Naive thymus-derived CD8-positive, alpha-beta T cell (primary cell): ENCODE measurements at regions not wholly inside any gene's neighbourhood (a gene's known extent, or its start where the extent isn't known, plus 50 kb on each side); places are given as distances from the start of the nearest gene placed in this dataset.
"Not testable (repeated sequence)": the region's sequence is repeated elsewhere in the genome, so short reads cannot be mapped to it uniquely, and the experiment has no call there.

Source experiments
- ATAC-seq, 2 donors: fragments of 150-1000 bp; cut with Tn5 transposase in 1 of 2; sonication (Bioruptor Pico), chemical (Tn5 transposase) in 1 of 2; 1 replicate in 1 of 2; 2 replicates in 1 of 2; pipeline ENCODE4 v1.10.0; 2021; ENCODE audit warnings: mild to moderate bottlenecking in 2 of 2, moderate library complexity in 2 of 2
- POLR2A ChIA-PET: fragments of 350-600 bp; sonication (Branson Sonifier 250); formaldehyde crosslinking; loops from one replicate; lab custom pipeline; 2021; ENCODE audit warnings: antibody characterized with exemption; lab: Charles Lee
- DNase-seq, 10 donors: peaks; one replicate each; pipeline versions ENCODE4 v3.0.0 to v3.0.0-alpha.2; 2020 to 2022
- H3K27ac Mint-ChIP-seq, 10 donors: one replicate each; pipeline ENCODE4 v1.8.0; 2020 to 2022; ENCODE audit warnings: mild to moderate bottlenecking in 10 of 10, mixed read lengths in 10 of 10, moderate library complexity in 4 of 10, inconsistent platforms in 1 of 10
- H3K27me3 Mint-ChIP-seq, 5 donors: one replicate each; pipeline ENCODE4 v1.8.0; 2021 to 2022; ENCODE audit warnings: mixed read lengths in 5 of 5
- H3K36me3 Mint-ChIP-seq, 3 donors: one replicate each; pipeline ENCODE4 v1.8.0; 2020 to 2022; ENCODE audit warnings: mixed read lengths in 3 of 3, mild to moderate bottlenecking in 2 of 3, inconsistent platforms in 1 of 3
- H3K4me1 Mint-ChIP-seq, 4 donors: one replicate each; pipeline ENCODE4 v1.8.0; 2021 to 2022; ENCODE audit warnings: mixed read lengths in 4 of 4
- H3K4me3 Mint-ChIP-seq, 10 donors: one replicate each; pipeline ENCODE4 v1.8.0; 2020 to 2022; ENCODE audit warnings: mild to moderate bottlenecking in 10 of 10, mixed read lengths in 10 of 10, moderate library complexity in 6 of 10, inconsistent platforms in 1 of 10
- H3K9me3 Mint-ChIP-seq, 9 donors: one replicate each; pipeline ENCODE4 v1.8.0; 2020 to 2022; ENCODE audit warnings: mixed read lengths in 9 of 9, mild to moderate bottlenecking in 3 of 9, inconsistent platforms in 1 of 9, moderate library complexity in 1 of 9

- POLR2A ChIA-PET = interaction anchor here (0.6 kb wide), 1 partner anchor 11 kb away, joined by 4 read pairs; no protein-coding TSS in a partner anchor
These were observed 85.6 kb upstream of the LYSMD4 start for GRCh38 chr15:99818872-99819271.

DNA sequence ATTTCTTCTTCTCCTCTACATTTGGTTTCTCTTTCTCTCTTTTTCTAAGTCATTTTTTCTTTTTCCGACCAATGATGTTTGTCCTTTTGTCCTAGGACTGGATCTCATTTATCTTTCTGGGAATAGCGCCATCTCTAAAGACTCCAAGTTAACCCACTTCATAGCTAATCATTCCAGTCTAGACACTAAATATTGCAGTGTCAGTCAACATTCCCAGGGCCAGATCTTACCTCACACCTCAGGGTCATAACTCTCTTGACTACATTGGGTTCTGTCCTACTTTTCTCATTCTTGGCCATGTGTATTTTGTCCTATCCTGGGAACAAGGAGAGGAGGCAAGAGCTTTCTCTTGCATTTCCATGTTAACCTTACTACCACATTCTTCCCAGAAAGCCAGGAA lies 83.6 kb upstream of the LYSMD4 start:
- H3K9me3 Mint-ChIP-seq, H3K4me3 Mint-ChIP-seq, DNase-seq, H3K27ac Mint-ChIP-seq, POLR2A ChIA-PET, H3K4me1 Mint-ChIP-seq, ATAC-seq, H3K27me3 Mint-ChIP-seq: not testable (repeated sequence)
- H3K36me3 Mint-ChIP-seq = peaks cover 0 to 59% (median 31%) of the 10 kb centered on the region in 3 donors

More at GRCh38 chr15:99818872-99819271, 85.6 kb upstream of the LYSMD4 start:
- Mint-ChIP-seq H3K27ac (no peak overlapping the region), H3K36me3 (peaks cover 0 to 49% (median 21%) of the 10 kb centered on the region in 3 donors), H3K4me1 (peaks cover 0 to 5% (median 0%) of the 10 kb centered on the region in 4 donors), H3K9me3 (no peaks in the 10 kb centered on the region), H3K4me3 (no peak overlapping the region), H3K27me3 (no peaks in the 10 kb centered on the region)
- ATAC-seq (no peak), DNase-seq (no peak)

GRCh38 chr15:99810663-99811062 lies 77.4 kb upstream of the LYSMD4 start:
- POLR2A ChIA-PET, DNase-seq, H3K27me3 Mint-ChIP-seq, H3K27ac Mint-ChIP-seq, H3K9me3 Mint-ChIP-seq, ATAC-seq: not testable (repeated sequence)
- Mint-ChIP-seq H3K36me3 (peaks cover 0 to 31% (median 10%) of the 10 kb centered on the region in 3 donors), H3K4me3 (peak overlapping the region in 1 of 10 donors; percentile 4), H3K4me1 (peaks cover 8 to 32% (median 16%) of the 10 kb centered on the region in 4 donors)

DNA sequence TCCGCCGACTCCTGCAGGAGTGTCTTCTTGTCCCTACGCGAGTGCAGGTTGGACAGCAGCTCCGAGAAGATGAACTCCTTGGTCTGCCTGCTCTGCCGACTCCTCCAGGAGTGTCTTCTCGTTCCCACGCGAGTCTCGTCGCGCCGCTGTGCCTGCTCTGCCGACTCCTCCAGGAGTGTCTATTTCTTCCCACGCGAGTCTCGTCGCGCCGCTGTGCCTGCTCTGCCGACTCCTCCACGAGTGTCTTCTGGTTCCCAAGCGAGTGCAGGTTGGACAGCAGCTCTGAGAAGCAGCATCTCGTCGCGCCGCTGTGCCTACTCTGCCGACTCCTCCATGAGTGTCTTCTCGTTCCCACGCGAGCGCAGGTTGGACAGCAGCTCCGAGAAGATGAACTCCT lies 66.6 kb upstream of the LYSMD4 start:
- DNase-seq, H3K36me3 Mint-ChIP-seq, ATAC-seq, H3K9me3 Mint-ChIP-seq, H3K27ac Mint-ChIP-seq, H3K4me3 Mint-ChIP-seq, H3K27me3 Mint-ChIP-seq, H3K4me1 Mint-ChIP-seq, POLR2A ChIA-PET: not testable (repeated sequence)

DNA sequence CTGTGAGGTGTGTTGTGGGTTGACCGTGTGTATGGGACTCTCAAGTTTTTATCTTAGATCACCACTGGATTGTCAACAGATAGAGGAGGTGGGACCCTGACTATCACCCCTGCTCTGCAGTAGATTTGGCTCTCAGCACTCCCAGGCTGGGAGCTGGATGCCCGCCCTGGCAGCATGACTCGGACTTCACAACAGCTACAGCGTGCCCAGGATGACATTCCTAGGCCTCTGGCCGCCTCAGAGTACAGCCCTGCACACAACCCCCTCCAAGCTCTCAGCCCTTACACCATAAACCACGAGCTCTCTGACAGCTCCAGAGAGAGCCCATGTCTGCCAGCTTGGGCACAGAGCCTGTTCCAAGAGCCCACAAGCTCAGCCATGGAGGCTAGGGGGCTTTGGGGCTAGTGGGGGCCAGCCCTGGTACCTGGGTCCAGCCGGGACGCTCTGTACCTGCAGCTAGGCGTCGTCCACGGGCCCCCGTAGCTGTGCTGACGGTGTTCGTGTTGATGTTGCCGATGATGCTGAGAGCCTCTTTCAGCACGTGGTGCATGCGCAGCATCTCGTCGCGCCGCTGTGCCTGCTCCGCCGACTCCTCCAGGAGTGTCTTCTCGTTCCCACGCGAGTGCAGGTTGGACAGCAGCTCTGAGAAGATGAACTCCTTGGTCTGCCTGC lies 66.1 kb upstream of the LYSMD4 start:
- H3K4me3 Mint-ChIP-seq, H3K27ac Mint-ChIP-seq, ATAC-seq, H3K9me3 Mint-ChIP-seq, DNase-seq, H3K27me3 Mint-ChIP-seq, H3K36me3 Mint-ChIP-seq, H3K4me1 Mint-ChIP-seq, POLR2A ChIA-PET: not testable (repeated sequence)

- peak overlapping the region in 1 of 10 donors; percentile 61 for H3K27ac Mint-ChIP-seq
- not testable (repeated sequence) for H3K27me3 Mint-ChIP-seq, H3K36me3 Mint-ChIP-seq, H3K9me3 Mint-ChIP-seq, H3K4me1 Mint-ChIP-seq, H3K4me3 Mint-ChIP-seq
- POLR2A ChIA-PET = interaction anchor here (0.7 kb wide), 1 partner anchor 104 kb away, joined by 3 read pairs; no protein-coding TSS in a partner anchor
- ATAC-seq (peak in 1 of 2 donors; percentile 47), DNase-seq (peak in 2 of 10 donors; percentile 2 to 7)
These were observed 64.0 kb upstream of the LYSMD4 start for GRCh38 chr15:99796940-99797870.

GRCh38 chr15:99791881-99792807 lies 58.9 kb upstream of the LYSMD4 start:
- H3K27ac Mint-ChIP-seq, H3K4me1 Mint-ChIP-seq, ATAC-seq, H3K36me3 Mint-ChIP-seq, POLR2A ChIA-PET, H3K9me3 Mint-ChIP-seq, DNase-seq, H3K4me3 Mint-ChIP-seq: not testable (repeated sequence)
- peaks cover 1 to 19% (median 7%) of the 10 kb centered on the region in 5 donors for H3K27me3 Mint-ChIP-seq

- H3K4me1 Mint-ChIP-seq, DNase-seq, POLR2A ChIA-PET, ATAC-seq, H3K9me3 Mint-ChIP-seq, H3K4me3 Mint-ChIP-seq, H3K27ac Mint-ChIP-seq, H3K36me3 Mint-ChIP-seq: not testable (repeated sequence)
- peaks cover 1 to 19% (median 7%) of the 10 kb centered on the region in 5 donors for H3K27me3 Mint-ChIP-seq
These were observed 57.5 kb upstream of the LYSMD4 start for GRCh38 chr15:99790751-99791150.

GRCh38 chr15:99788156-99788555 lies 54.9 kb upstream of the LYSMD4 start:
- Mint-ChIP-seq H3K4me3 (no peak overlapping the region), H3K27me3 (peaks cover 1 to 19% (median 7%) of the 10 kb centered on the region in 5 donors), H3K4me1 (no peaks in the 10 kb centered on the region), H3K36me3 (no peaks in the 10 kb centered on the region), H3K27ac (no peak overlapping the region), H3K9me3 (no peaks in the 10 kb centered on the region)
- POLR2A ChIA-PET = no interaction called here
- DNase-seq (no peak), ATAC-seq (no peak)

DNA sequence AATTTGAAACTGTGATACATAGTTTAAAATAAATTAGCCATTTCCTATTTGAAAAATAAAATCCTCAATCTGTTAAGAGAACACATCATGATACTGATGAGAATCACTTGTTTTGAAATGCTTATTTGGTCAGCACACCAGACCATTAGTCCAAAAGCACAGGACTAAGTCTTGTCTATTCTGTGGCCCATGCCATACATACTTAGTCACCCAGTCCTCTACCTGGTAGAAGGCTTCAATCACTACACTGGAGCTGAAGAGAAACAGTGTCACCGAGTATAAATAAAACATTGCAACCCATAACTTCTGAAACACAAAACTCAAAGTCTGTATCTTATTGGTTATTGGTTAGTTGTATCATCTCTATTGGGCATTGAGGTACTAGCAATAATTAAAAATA lies 51.6 kb upstream of the LYSMD4 start:
- DNase-seq, H3K36me3 Mint-ChIP-seq, H3K4me3 Mint-ChIP-seq, H3K9me3 Mint-ChIP-seq, ATAC-seq, H3K27ac Mint-ChIP-seq, POLR2A ChIA-PET, H3K4me1 Mint-ChIP-seq: not testable (repeated sequence)
- H3K27me3 Mint-ChIP-seq = peaks cover 1 to 12% (median 7%) of the 10 kb centered on the region in 5 donors

- H3K4me1 Mint-ChIP-seq, H3K4me3 Mint-ChIP-seq, H3K9me3 Mint-ChIP-seq, H3K27ac Mint-ChIP-seq, ATAC-seq, DNase-seq, POLR2A ChIA-PET, H3K36me3 Mint-ChIP-seq: not testable (repeated sequence)
- peaks cover 1 to 12% (median 3%) of the 10 kb centered on the region in 5 donors for H3K27me3 Mint-ChIP-seq
These were observed 50.8 kb upstream of the LYSMD4 start for GRCh38 chr15:99783918-99784619.
